GM23338 (cell line): ENCODE measurements at regions not wholly inside any gene's neighbourhood (a gene's known extent, or its start where the extent isn't known, plus 50 kb on each side); places are given as distances from the start of the nearest gene placed in this dataset.

Experiments used
- ATAC-seq: fragments of 200-7000 bp; cut with Tn5 transposase; 3 replicates; pipeline ENCODE4 v1.9.1; 2020
- DNase-seq: peaks from one replicate; pipeline ENCODE4 v3.0.0-alpha.2; 2015; ENCODE audit warnings: low spot score
- H2AFZ ChIP-seq: fragments of 200-600 bp; sonication (generic); 2 replicates; pipeline ENCODE4 v1.8.0; 2016; ENCODE audit warnings: antibody characterized with exemption, mild to moderate bottlenecking, moderate library complexity
- H3F3A ChIP-seq: fragments of 200-600 bp; sonication (generic); replicated peaks from 2 replicates; pipeline ENCODE4 v1.8.0; 2017; ENCODE audit warnings: antibody characterized with exemption, mixed run types, low read depth
- H3K27ac ChIP-seq: fragments of 200-600 bp; sonication (generic); 2 replicates; pipeline ENCODE4 v1.6.1; 2016; ENCODE audit warnings: low read depth
- H3K27me3 ChIP-seq: fragments of 200-600 bp; sonication (generic); 2 replicates; pipeline ENCODE4 v1.8.0; 2016; ENCODE audit warnings: mild to moderate bottlenecking, mixed run types, moderate library complexity; ENCODE audit not compliant: insufficient read depth
- H3K36me3 ChIP-seq: fragments of 200-600 bp; sonication (generic); 2 replicates; pipeline ENCODE4 v1.8.0; 2016; ENCODE audit warnings: mild to moderate bottlenecking; ENCODE audit not compliant: insufficient read depth
- H3K4me1 ChIP-seq: fragments of 200-600 bp; sonication (generic); 2 replicates; pipeline ENCODE4 v1.8.0; 2016; ENCODE audit warnings: mild to moderate bottlenecking, moderate library complexity; ENCODE audit not compliant: insufficient read depth
- H3K4me2 ChIP-seq: fragments of 200-600 bp; sonication (generic); 2 replicates; pipeline ENCODE4 v1.7.1; 2017; ENCODE audit warnings: mixed run types
- H3K4me3 ChIP-seq: fragments of 200-600 bp; sonication (generic); 2 replicates; pipeline ENCODE4 v1.6.1; 2016; ENCODE audit warnings: mixed run types
- H3K79me2 ChIP-seq: fragments of 200-600 bp; sonication (generic); replicated peaks from 2 replicates; pipeline ENCODE4 v1.8.0; 2017; ENCODE audit warnings: mild to moderate bottlenecking; ENCODE audit not compliant: insufficient read depth
- H3K9me2 ChIP-seq: fragments of 200-600 bp; sonication (generic); 2 replicates; pipeline ENCODE4 v1.8.0; 2017; ENCODE audit not compliant: insufficient read depth
- H4K20me1 ChIP-seq: fragments of 200-600 bp; sonication (generic); replicated peaks from 2 replicates; pipeline ENCODE4 v1.8.0; 2017; ENCODE audit warnings: mild to moderate bottlenecking; ENCODE audit not compliant: insufficient read depth
- H3K27ac Mint-ChIP-seq: 2 replicates; pipeline ENCODE4 v1.8.0; 2020; ENCODE audit warnings: inconsistent platforms, mild to moderate bottlenecking, moderate library complexity, mixed read lengths
- H3K27me3 Mint-ChIP-seq: 3 replicates; pipeline ENCODE4 v1.8.0; 2022; ENCODE audit warnings: low read depth, mild to moderate bottlenecking, moderate library complexity, mixed read lengths, inconsistent platforms; ENCODE audit not compliant: insufficient read depth, poor library complexity
- H3K36me3 Mint-ChIP-seq: 3 replicates; pipeline ENCODE4 v1.8.0; 2021; ENCODE audit warnings: low read depth, mild to moderate bottlenecking, inconsistent platforms, moderate library complexity, mixed read lengths
- H3K4me1 Mint-ChIP-seq: 3 replicates; pipeline ENCODE4 v1.8.0; 2020; ENCODE audit warnings: mild to moderate bottlenecking, inconsistent platforms, mixed read lengths
- H3K4me3 Mint-ChIP-seq: 3 replicates; pipeline ENCODE4 v1.8.0; 2021; ENCODE audit warnings: moderate library complexity, mild to moderate bottlenecking, inconsistent platforms, mixed read lengths
- H3K9me3 Mint-ChIP-seq: 3 replicates; pipeline ENCODE4 v1.8.0; 2020; ENCODE audit warnings: moderate library complexity, mild to moderate bottlenecking, inconsistent platforms, mixed read lengths
- CREB1 ChIP-seq: fragments of 250-450 bp; sonication (Bioruptor Pico); IDR thresholded peaks from 2 replicates; pipeline ENCODE4 v1.5.0; 2020; ENCODE audit warnings: low read depth, mild to moderate bottlenecking, moderate library complexity
- EZH2 ChIP-seq: fragments of 200-600 bp; sonication (generic); IDR thresholded peaks from one replicate; pipeline ENCODE4 v1.8.0; 2017; ENCODE audit warnings: antibody characterized with exemption, mild to moderate bottlenecking, low read depth; ENCODE audit not compliant: unreplicated experiment
- JUNB ChIP-seq: IDR thresholded peaks from one replicate; pipeline ENCODE4 v1.6.1; 2016; ENCODE audit warnings: antibody characterized with exemption; ENCODE audit not compliant: unreplicated experiment
- NANOG ChIP-seq: IDR thresholded peaks from 2 replicates; pipeline ENCODE4 v1.6.1; 2016; ENCODE audit warnings: antibody characterized with exemption, borderline replicate concordance
- POLR2AphosphoS5 ChIP-seq: IDR thresholded peaks from 2 replicates; pipeline ENCODE4 v1.6.1; 2016; ENCODE audit warnings: antibody characterized with exemption, low read depth
- REST ChIP-seq: IDR thresholded peaks from one replicate; pipeline ENCODE4 v1.6.1; 2018; ENCODE audit warnings: antibody characterized with exemption; ENCODE audit not compliant: unreplicated experiment
- STAT1 ChIP-seq: IDR thresholded peaks from one replicate; pipeline ENCODE4 v1.6.1; 2016; ENCODE audit warnings: antibody characterized with exemption; ENCODE audit not compliant: unreplicated experiment
- ZNF114 ChIP-seq: fragments of 250-450 bp; sonication (Bioruptor Pico); IDR thresholded peaks from 2 replicates; pipeline ENCODE4 v1.5.0; 2020; ENCODE audit warnings: mild to moderate bottlenecking, moderate library complexity
- ZNF331 ChIP-seq: fragments of 250-450 bp; sonication (Bioruptor Pico); IDR thresholded peaks from 2 replicates; pipeline ENCODE4 v1.5.0; 2020; ENCODE audit warnings: low read depth, mild to moderate bottlenecking, moderate library complexity
- TF ChIP-seq, protein P1 (sequence below): IDR thresholded peaks from 2 replicates; pipeline ENCODE4 v1.6.1; 2016; ENCODE audit warnings: antibody characterized with exemption
- TF ChIP-seq, protein P2 (sequence below), 2 experiments: fragments of 200-600 bp in 1 of 2; sonication (generic) in 1 of 2; conservative IDR thresholded peaks; 2 replicates each; pipeline versions ENCODE4 v1.5.1 to v1.6.1; 2016 to 2017; ENCODE audit warnings: antibody characterized with exemption in 2 of 2, low read depth in 2 of 2, mild to moderate bottlenecking in 2 of 2, moderate library complexity in 1 of 2

DNA sequence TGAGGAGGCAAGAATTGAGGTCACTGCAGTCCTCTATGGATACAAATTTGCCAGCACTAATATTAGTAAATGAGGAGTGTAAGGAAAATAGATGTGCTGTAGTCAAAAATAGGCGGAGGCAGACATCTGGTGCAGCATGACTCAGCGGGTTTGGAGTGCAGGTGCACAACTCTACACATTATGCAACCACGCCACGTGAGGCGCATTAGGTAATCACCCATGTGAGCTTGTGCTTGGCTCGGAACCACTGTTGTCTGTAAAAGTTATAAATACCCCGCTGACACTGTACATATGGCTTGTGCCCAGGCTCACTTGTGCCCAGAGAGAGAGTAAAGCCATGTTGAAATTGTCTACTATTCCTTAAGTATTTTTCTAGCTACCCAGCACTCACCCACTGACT, 623.5 kb upstream of the NUDT12 start:
- Mint-ChIP-seq H3K4me3 (no peak overlapping the region), H3K9me3 (peaks cover 71% of the 10 kb centered on the region), H3K36me3 (peaks cover 41% of the 10 kb centered on the region), H3K27me3 (peaks cover 3% of the 10 kb centered on the region), H3K27ac (no peak overlapping the region), H3K4me1 (no peaks in the 10 kb centered on the region)
- Histone ChIP-seq H3K4me3 (no peak overlapping the region), H3K36me3 (peaks cover 8% of the 10 kb centered on the region), H2AFZ (no peak overlapping the region), H3K27ac (no peak overlapping the region), H3K27me3 (no peaks in the 10 kb centered on the region), H3F3A (no peaks in the 10 kb centered on the region), H3K79me2 (no peaks in the 10 kb centered on the region), H3K4me2 (no peak overlapping the region), H3K4me1 (no peaks in the 10 kb centered on the region), H3K9me2 (0 out of 2 replicates have a peak, but pooled peaks cover 6% of the 10 kb centered on the region), H4K20me1 (no peaks in the 10 kb centered on the region)
- DNase-seq (peak; percentile 57), ATAC-seq (no peak)
- TF ChIP-seq ZNF331 (CRISPR knock-in tag), result no peak

DNA sequence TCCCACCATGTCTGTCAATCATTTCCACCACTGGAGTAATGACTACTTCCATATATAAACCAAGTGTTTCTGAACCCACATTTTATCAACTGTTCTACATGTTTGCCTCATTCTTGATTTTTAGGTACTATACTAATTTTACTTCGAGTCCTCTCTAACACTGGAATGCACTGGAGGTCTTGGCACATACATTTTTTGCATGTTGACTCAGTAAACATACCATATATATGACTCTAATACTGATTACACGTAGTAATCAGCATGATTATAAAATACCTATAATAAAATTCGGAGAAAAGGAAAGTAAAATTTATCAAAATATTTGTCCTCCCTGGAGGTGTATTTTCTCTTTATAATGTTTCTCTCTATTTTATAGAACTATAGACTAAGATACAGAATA, 621.7 kb upstream of the NUDT12 start:
- H3K4me2 ChIP-seq, result no peak overlapping the region
- no peaks in the 10 kb centered on the region for H3K79me2 ChIP-seq
- TF ChIP-seq REST (no peak), ZNF114 (no peak), CREB1 (CRISPR knock-in tag) (no peak), JUNB (no peak), ZNF331 (CRISPR knock-in tag) (no peak), NANOG (no peak), POLR2AphosphoS5 (no peak), STAT1 (no peak), EZH2 (no peak)
- TF ChIP-seq, protein P1, sequence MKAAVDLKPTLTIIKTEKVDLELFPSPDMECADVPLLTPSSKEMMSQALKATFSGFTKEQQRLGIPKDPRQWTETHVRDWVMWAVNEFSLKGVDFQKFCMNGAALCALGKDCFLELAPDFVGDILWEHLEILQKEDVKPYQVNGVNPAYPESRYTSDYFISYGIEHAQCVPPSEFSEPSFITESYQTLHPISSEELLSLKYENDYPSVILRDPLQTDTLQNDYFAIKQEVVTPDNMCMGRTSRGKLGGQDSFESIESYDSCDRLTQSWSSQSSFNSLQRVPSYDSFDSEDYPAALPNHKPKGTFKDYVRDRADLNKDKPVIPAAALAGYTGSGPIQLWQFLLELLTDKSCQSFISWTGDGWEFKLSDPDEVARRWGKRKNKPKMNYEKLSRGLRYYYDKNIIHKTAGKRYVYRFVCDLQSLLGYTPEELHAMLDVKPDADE, result no peak
- TF ChIP-seq, protein P2, sequence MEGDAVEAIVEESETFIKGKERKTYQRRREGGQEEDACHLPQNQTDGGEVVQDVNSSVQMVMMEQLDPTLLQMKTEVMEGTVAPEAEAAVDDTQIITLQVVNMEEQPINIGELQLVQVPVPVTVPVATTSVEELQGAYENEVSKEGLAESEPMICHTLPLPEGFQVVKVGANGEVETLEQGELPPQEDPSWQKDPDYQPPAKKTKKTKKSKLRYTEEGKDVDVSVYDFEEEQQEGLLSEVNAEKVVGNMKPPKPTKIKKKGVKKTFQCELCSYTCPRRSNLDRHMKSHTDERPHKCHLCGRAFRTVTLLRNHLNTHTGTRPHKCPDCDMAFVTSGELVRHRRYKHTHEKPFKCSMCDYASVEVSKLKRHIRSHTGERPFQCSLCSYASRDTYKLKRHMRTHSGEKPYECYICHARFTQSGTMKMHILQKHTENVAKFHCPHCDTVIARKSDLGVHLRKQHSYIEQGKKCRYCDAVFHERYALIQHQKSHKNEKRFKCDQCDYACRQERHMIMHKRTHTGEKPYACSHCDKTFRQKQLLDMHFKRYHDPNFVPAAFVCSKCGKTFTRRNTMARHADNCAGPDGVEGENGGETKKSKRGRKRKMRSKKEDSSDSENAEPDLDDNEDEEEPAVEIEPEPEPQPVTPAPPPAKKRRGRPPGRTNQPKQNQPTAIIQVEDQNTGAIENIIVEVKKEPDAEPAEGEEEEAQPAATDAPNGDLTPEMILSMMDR (conservative IDR thresholded peaks at IDR 0.05; ENCODE audit: low read depth in 2 of 2), result no peak
- Mint-ChIP-seq H3K4me1 (no peaks in the 10 kb centered on the region), H3K27me3 (peaks cover 6% of the 10 kb centered on the region), H3K9me3 (peaks cover 89% of the 10 kb centered on the region), H3K36me3 (peaks cover 59% of the 10 kb centered on the region), H3K4me3 (no peak overlapping the region), H3K27ac (no peak overlapping the region)
- H3K4me1 ChIP-seq, result no peaks in the 10 kb centered on the region
- H4K20me1 ChIP-seq, result no peaks in the 10 kb centered on the region
- 0 out of 2 replicates have a peak, but pooled peaks cover 6% of the 10 kb centered on the region for H3K9me2 ChIP-seq
- H3K4me3 ChIP-seq, result no peak overlapping the region
- ATAC-seq (no peak), DNase-seq (no peak)
- peaks cover 15% of the 10 kb centered on the region for H3K36me3 ChIP-seq
- H3K27ac ChIP-seq, result no peak overlapping the region
- H3F3A ChIP-seq, result no peaks in the 10 kb centered on the region
- H3K27me3 ChIP-seq, result no peaks in the 10 kb centered on the region
- H2AFZ ChIP-seq, result no peak overlapping the region
